ENCODE measurements at regions not wholly inside any gene's neighbourhood (a gene's known extent, or its start where the extent isn't known, plus 50 kb on each side); places are given as distances from the start of the nearest gene placed in this dataset.

GRCh38 chr10:9645928-9646600 is 1371.6 kb upstream of the CELF2 start:
- no peak for DNase-seq (ENCODE audit: low read depth)

DNA sequence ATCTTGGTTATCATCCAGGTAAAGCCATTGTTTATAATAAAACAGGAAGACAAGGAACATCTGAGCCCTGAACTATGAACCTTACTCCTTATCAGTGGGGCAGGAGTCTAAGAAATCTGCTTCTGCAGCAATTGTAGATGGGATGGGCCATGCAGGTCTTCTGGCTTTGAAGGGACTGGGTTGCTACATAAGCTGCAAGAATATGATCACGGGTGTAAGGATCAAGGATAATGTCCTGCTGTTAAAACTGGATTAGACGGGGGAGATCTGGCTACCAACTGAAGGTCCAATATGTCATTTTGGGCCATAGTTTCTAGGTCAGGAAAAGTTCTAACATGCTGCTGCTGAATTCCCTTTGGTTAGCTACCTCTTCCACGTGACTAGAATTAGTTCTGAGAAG is 1363.4 kb upstream of the CELF2 start:
- DNase-seq (ENCODE audit: low read depth), result no peak

GRCh38 chr10:9656386-9656785 is 1361.3 kb upstream of the CELF2 start:
- DNase-seq (ENCODE audit: low read depth), result no peak

GRCh38 chr10:9656996-9657395 is 1360.7 kb upstream of the CELF2 start:
- DNase-seq (ENCODE audit: low read depth), result no peak

DNA sequence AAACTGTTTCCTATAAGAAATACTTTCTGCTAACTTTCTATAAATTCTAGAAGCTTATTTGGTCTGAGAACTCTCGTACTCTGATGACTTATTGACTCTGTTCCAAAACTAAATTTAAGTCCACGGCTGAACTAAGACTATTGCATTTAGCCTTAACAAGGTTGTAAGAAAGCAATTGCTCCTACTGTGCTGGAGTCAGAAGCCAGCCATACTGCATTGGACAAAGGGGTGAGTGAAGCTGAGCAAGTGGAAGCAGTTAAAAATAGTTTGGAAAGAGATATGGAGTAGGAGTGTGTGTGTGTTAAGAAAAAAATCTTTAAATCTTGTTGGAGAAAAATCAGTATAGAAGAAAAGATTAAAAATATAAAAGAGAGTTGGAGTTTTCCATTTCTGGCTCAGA is 1360.1 kb upstream of the CELF2 start:
- DNase-seq (ENCODE audit: low read depth), result no peak

DNA sequence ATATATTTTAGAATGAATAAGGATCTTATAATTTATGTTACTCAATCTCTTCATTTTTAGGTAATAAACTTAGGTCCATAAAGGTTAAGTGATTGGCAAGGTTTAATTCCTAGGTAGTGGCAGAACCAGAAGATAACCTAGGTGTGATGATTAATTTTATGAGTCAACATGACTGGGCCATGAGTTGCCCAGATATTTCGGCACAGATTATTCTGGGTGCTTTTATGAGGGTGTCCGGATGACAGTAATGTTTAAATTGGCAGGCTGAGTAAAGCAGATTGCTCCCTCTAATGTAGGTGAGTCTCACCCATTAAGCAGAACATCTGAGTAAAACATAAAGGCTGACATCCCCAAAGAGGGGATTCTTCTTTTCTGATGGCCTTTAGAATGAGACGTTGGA is 1349.3 kb upstream of the CELF2 start:
- no peak for DNase-seq (ENCODE audit: low read depth)

DNA sequence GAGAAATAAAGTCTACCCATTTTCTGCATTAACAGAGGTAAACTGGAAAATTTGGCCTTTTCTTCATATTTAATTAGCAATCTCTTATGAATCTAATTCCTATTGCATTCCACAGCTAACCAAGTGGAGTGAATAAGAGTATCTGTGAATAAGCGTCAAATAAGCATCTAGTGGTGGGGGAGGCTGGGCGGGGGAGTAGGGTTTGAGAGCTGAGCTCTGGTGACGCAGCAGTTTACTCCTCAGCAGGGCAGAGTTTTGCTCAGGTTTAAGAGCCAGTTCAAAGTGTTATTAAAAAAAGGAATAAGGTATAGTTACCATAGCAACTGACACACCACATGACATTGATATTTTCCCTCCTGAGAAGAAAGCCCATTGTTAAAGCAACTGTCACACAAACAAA is 1346.8 kb upstream of the CELF2 start:
- DNase-seq (ENCODE audit: low read depth), result no peak

DNA sequence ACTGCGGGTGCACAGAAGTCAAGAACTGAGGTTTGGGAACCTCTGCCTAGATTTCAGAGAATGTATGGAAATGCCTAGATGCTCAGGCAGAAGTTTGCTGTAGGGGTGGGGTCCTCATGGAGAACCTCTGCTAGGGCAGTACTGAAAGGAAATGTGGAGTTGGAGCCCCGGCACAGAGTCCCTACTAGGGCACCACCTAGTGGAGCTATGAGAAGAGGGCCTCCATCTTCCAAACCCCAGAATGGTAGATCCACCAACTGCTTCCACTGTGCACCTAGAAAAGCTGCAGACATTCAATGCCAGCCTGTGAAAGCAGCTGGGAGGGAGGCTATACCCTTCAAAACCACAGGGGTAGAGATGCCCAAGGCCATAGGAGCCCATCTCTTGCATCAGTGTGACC is 1336.0 kb upstream of the CELF2 start:
- no peak for DNase-seq (ENCODE audit: low read depth)

DNA sequence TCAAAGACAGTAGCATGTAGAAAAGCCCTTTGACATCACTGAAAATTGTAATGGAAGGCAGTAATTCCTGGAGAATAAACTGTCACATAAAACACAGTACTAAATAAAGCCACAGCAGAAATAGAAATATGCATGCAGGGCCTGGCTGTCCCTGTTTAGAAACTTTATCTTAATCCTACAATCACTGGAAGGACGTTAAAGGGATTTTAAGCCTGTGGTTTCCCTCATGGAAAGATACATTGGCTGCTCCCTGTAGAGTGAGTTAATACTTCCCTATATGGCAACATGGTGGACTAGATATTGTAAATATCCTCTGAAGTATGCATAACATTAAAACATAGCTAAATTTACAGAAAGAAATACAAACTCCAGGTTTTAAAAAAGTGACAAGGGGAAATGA is 1334.9 kb upstream of the CELF2 start:
- no peak for DNase-seq (ENCODE audit: low read depth)

- no peak for DNase-seq (ENCODE audit: low read depth)
Measured at GRCh38 chr10:9684186-9684585, 1333.5 kb upstream of the CELF2 start.

- no peak for DNase-seq (ENCODE audit: low read depth)
Measured at GRCh38 chr10:9685596-9685995, 1332.1 kb upstream of the CELF2 start.

GRCh38 chr10:9688711-9689110 is 1329.0 kb upstream of the CELF2 start:
- DNase-seq (ENCODE audit: low read depth), result no peak

DNA sequence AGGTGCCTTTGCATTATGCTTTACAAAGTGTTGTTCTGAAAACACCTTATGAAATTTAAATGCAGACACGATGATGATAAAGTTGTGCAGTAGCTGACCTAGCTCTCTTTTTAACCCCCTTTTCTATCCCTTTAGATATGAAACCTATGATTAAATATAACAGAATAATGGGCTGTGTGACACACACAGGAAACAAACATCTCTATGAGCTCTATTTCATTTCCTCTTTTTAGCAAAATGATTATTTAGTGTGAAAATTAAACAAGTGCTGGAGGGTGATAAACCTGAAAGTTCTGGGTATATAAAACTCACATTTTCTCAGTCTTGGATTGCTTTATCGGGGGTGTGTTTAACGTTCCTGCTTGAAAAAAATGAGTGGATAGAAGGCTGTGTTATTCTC is 1310.5 kb upstream of the CELF2 start:
- no peak for DNase-seq (ENCODE audit: low read depth)

DNA sequence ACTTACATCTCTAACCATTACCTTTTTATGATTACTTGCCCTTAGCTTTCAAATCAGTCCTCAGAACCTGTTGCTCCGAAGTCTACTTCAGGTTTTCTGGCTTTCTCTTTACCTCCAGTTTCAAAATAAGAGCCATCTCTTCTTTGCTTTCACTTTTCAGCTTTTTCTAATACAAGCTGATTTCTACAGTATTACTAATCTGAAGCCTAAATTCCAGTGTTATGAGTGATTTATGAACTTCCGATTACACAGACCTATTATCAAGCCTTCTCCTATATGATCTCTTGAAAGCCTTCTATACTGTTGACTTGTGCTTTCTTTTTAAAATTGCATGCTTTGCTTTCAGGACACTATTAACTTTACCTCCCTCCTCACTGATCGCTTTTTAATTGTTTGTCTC is 1307.8 kb upstream of the CELF2 start:
- no peak for DNase-seq (ENCODE audit: low read depth)

- DNase-seq (ENCODE audit: low read depth), result no peak
Measured at GRCh38 chr10:9712393-9712792, 1305.3 kb upstream of the CELF2 start.

DNA sequence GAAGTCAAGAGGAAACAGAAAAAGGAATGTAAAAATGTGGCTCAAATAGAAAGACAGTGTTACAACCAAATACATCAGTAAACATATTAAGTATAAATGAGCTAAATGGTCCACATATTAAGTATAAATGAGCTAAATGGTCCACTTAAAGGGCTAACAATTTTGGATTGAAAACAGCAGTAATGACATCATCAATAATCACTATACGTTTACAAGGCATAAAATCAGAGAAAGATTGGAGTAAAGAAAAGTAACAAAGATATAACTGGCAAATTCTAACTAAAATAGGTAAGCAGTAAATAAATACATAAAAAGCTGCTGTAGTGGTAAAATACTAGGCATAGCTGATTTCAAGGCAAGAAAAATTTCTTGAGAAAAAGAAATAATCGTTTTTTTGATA is 1298.4 kb upstream of the CELF2 start:
- DNase-seq (ENCODE audit: low read depth), result no peak

GRCh38 chr10:9733766-9734165 is 1283.9 kb upstream of the CELF2 start:
- DNase-seq (ENCODE audit: low read depth), result no peak

DNA sequence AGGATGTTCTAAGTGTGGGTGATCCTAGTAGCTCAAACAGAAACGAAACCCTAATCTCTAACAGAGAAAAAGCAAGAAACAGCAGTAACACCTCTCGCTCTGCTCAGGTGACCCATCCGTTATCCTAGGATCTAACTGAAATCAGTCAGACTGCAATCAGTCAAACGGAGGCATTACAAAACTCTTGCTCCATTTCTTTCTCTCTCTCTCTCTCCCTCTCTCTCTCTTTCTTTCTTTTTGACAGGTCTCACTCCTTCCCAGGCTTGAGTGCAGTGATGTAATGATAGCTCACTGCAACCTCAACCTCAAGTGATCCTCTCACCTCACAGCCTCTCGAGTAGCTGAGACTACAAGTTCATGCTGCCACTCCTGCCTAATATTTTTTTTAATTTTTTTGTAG is 1283.5 kb upstream of the CELF2 start:
- DNase-seq (ENCODE audit: low read depth), result no peak

GRCh38 chr10:9735731-9736130 is 1281.9 kb upstream of the CELF2 start:
- DNase-seq (ENCODE audit: low read depth), result no peak

- no peak for DNase-seq (ENCODE audit: low read depth)
Measured at GRCh38 chr10:9743639-9744038, 1274.0 kb upstream of the CELF2 start.

GRCh38 chr10:9745158-9745557 is 1272.5 kb upstream of the CELF2 start:
- DNase-seq (ENCODE audit: low read depth), result no peak

GRCh38 chr10:9757176-9757575 is 1260.5 kb upstream of the CELF2 start:
- DNase-seq (ENCODE audit: low read depth), result no peak

DNA sequence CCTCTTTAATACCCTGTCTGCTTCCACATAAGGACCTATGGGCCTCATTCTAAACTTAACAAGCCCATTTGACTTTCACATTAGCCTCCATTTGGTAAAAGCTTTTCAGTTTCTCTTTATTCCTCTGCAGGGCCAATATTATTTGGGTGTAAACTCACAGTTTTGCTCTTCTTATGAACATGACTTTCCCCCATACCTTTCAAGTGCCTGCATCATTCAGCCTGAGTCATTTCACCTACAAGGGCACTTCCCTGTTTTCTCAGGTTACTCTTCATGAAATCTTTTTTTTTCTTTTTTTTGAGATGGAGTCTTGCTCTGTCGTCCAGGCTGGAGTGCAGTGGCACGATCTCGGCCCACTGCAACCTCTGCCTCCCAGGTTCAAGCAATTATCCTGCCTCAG is 1258.1 kb upstream of the CELF2 start:
- DNase-seq (ENCODE audit: low read depth), result no peak

DNA sequence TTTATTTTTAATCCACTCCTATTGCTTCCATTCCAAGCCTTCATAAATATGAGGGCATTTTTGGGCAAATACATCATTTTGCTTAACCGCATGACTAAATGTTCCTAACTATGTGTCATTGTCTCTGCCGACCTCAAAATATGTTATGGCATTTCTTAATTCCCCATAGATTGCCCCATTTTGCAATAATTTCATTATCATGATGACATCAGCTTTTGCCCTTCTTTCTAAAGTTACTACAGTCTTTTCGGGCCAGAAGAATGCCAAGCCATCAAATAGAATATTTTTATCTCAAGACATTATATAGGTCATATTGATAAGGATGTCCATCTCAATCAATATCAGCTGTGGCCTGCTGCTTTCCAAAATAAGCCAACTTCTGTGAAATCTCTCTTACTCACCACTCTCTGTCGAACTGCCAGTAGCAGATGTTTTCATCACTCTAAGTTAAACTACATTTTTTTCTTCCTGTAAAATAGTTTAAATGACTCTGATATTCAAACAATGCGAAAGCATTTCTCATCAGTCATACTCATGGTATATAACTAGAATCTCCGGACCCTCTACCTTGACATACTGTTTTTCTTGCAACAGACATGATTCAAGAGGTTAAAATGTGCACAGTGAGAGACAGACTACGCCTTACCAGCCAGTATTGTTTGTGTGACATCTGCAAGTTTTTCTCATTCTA is 1254.6 kb upstream of the CELF2 start:
- no peak for DNase-seq (ENCODE audit: low read depth)

All from activated T-helper 1 cell treated with Interleukin-2 at 50 U/mL for 16 hours (primary cell).